Thyroid gland (tissue), 4 donors: ENCODE measurements at regions not wholly inside any gene's neighbourhood (a gene's known extent, or its start where the extent isn't known, plus 50 kb on each side); places are given as distances from the start of the nearest gene placed in this dataset.

Source experiments
- DNase-seq, 2 donors: peaks; one replicate each; pipeline ENCODE4 v3.0.0-alpha.2; 2019
- H3K27ac ChIP-seq, 3 donors: fragments of 200-600 bp; sonication (generic); 1 replicate in 2 of 3; 2 replicates in 1 of 3; pipeline ENCODE4 v1.5.1; 2016 to 2019; ENCODE audit warnings: mild to moderate bottlenecking in 1 of 3, moderate library complexity in 1 of 3
- H3K27me3 ChIP-seq: fragments of 200-600 bp; sonication (generic); one replicate; pipeline ENCODE4 v1.5.1; 2019
- H3K36me3 ChIP-seq, 2 donors: fragments of 200-600 bp; sonication (generic); one replicate each; pipeline ENCODE4 v1.5.1; 2016 to 2019
- H3K4me1 ChIP-seq, 2 donors: fragments of 200-600 bp; sonication (generic); one replicate each; pipeline ENCODE4 v1.5.1; 2017 to 2019
- H3K4me3 ChIP-seq, 3 donors: fragments of 200-600 bp; sonication (generic); replicated peaks in 1 of 3; 1 replicate in 2 of 3; 2 replicates in 1 of 3; pipeline ENCODE4 v1.5.1; 2016; ENCODE audit warnings: mild to moderate bottlenecking in 1 of 3
- H3K9me3 ChIP-seq: fragments of 200-600 bp; sonication (generic); one replicate; pipeline ENCODE4 v1.5.1; 2017
- CTCF ChIP-seq, 6 experiments: fragments of 200-600 bp in 3 of 6; fragments of 450-650 bp in 3 of 6; sonication (generic) in 3 of 6; IDR thresholded peaks; one replicate each; pipeline ENCODE4 v1.5.1; 2016 to 2019; ENCODE audit warnings: antibody characterized with exemption in 6 of 6, mild to moderate bottlenecking in 2 of 6, inconsistent platforms in 1 of 6, moderate library complexity in 1 of 6
- POLR2A ChIP-seq, 2 donors: fragments of 450-650 bp; IDR thresholded peaks; one replicate each; pipeline ENCODE4 v1.6.1; 2017; ENCODE audit warnings: antibody characterized with exemption in 2 of 2, mild to moderate bottlenecking in 2 of 2, moderate library complexity in 1 of 2
- WGBS, 2 donors: methylation state at CpG; one replicate each; pipeline ENCODE4 v1.1.5; 2017; 5-methylcytosine and 5-hydroxymethylcytosine counted together
- intact Hi-C: fragments of 100-400 bp; cut with DNase I; formaldehyde crosslinking; loops from one replicate; pipeline ENCODE4 v1.15.1; 2023

GRCh38 chr15:58313810-58314592 is 117.8 kb upstream of the LIPC start:
- H3K9me3 ChIP-seq: no peaks in the 10 kb centered on the region
- intact Hi-C loops: no loop called here
- WGBS, 2 donors: 78 to 81% methylated on average over 6 of the region's 6 CpGs
- H3K36me3 ChIP-seq: no peaks in the 10 kb centered on the region
- peaks cover 0 to 4% of the 10 kb centered on the region in 2 donors for H3K4me1 ChIP-seq
- H3K27ac ChIP-seq: peak overlapping the region in 1 of 3 donors; percentile 17
- H3K4me3 ChIP-seq: no peak overlapping the region
- no peak for TF ChIP-seq POLR2A (IDR thresholded peaks at IDR 0.05)
- TF ChIP-seq CTCF (IDR thresholded peaks at IDR 0.05): no peak
- no peak for DNase-seq
- no peaks in the 10 kb centered on the region for H3K27me3 ChIP-seq

- DNase-seq: no peak
- intact Hi-C loops: no loop called here
- Histone ChIP-seq H3K9me3 (no peaks in the 10 kb centered on the region), H3K36me3 (no peaks in the 10 kb centered on the region), H3K27me3 (no peaks in the 10 kb centered on the region), H3K4me1 (peaks cover 0 to 4% of the 10 kb centered on the region in 2 donors), H3K4me3 (no peak overlapping the region), H3K27ac (peak overlapping the region in 1 of 3 donors; percentile 17)
- TF ChIP-seq CTCF (IDR thresholded peaks at IDR 0.05) (no peak), POLR2A (IDR thresholded peaks at IDR 0.05) (no peak)
- 38 to 46% methylated on average over 4 of the region's 4 CpGs for WGBS, 2 donors
Observed at GRCh38 chr15:58314593-58315216, 117.1 kb upstream of the LIPC start.

- intact Hi-C loops: no loop called here
- WGBS, 2 donors: 90 to 91% methylated on average over 6 of the region's 6 CpGs
Observed at GRCh38 chr15:58318517-58318916, 113.3 kb upstream of the LIPC start.

DNA sequence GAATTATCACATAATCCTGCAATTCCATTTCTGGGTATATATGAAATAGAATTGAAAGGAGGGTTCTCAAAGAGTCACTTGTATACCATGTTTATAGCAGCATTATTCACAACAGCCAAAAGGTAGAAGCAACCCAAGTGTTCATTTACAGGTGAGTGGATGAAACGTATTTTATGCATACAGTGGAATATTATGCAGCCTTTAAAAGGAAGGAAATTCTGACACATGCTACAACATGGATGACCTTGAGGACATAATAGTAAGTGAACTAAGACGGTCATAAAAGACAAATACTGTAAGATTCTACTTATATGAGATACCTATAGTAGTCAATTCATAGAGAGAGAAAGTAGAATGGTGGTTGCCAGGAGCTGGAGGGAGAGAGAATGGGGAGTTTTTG is 110.8 kb upstream of the LIPC start:
- no peaks in the 10 kb centered on the region for H3K36me3 ChIP-seq

More at GRCh38 chr15:58318517-58318916, 113.3 kb upstream of the LIPC start:
- DNase-seq: no peak
- TF ChIP-seq CTCF (IDR thresholded peaks at IDR 0.05) (no peak), POLR2A (IDR thresholded peaks at IDR 0.05) (no peak)
- no peaks in the 10 kb centered on the region for H3K27me3 ChIP-seq
- H3K27ac ChIP-seq: no peak overlapping the region
- peaks cover 0 to 4% of the 10 kb centered on the region in 2 donors for H3K4me1 ChIP-seq
- no peaks in the 10 kb centered on the region for H3K36me3 ChIP-seq
- no peaks in the 10 kb centered on the region for H3K9me3 ChIP-seq
- no peak overlapping the region for H3K4me3 ChIP-seq

More for the DNA sequence above, 110.8 kb upstream of the LIPC start:
- 91 to 97% methylated on average over 2 of the region's 2 CpGs for WGBS, 2 donors
- no peaks in the 10 kb centered on the region for H3K9me3 ChIP-seq
- H3K4me1 ChIP-seq: no peaks in the 10 kb centered on the region
- TF ChIP-seq CTCF (IDR thresholded peaks at IDR 0.05): no peak
- no peak for TF ChIP-seq POLR2A (IDR thresholded peaks at IDR 0.05)
- no peak overlapping the region for H3K4me3 ChIP-seq
- no peak overlapping the region for H3K27ac ChIP-seq
- no peaks in the 10 kb centered on the region for H3K27me3 ChIP-seq
- intact Hi-C loops: no loop called here
- no peak for DNase-seq
